GM23248 (cell line): ENCODE measurements at regions not wholly inside any gene's neighbourhood (a gene's known extent, or its start where the extent isn't known, plus 50 kb on each side); places are given as distances from the start of the nearest gene placed in this dataset.

Experiments
- EZH2 ChIP-seq: fragments of 200-600 bp; sonication (generic); IDR thresholded peaks from 2 replicates; pipeline ENCODE4 v1.6.1; 2018; ENCODE audit warnings: antibody characterized with exemption, mild to moderate bottlenecking; ENCODE audit not compliant: insufficient read depth, poor library complexity, severe bottlenecking
- EZH2phosphoT487 ChIP-seq: fragments of 200-600 bp; sonication (generic); IDR thresholded peaks from 2 replicates; pipeline ENCODE4 v1.6.1; 2018; ENCODE audit warnings: antibody characterized with exemption, moderate library complexity, mild to moderate bottlenecking, low read depth; ENCODE audit not compliant: insufficient read depth

DNA sequence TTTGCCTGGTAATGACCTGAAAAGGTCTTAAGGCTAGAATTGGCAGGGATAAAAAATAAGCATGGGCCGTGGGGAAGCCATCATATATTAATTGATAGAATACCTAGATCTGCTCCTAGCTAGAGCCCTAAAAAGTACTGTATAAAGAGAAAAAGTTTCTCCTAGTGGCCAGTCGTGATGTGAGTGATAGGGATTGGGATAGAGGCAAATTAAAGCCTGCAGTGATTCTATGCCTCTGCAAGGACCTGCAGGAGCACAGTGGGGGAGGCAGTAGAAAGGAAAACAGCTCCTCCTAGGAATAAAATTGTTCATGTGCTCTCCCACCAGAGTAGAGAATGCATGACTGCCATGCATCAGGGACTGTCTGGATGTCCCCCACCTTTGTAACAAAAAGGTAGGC lies 56.2 kb upstream of the FTMT start:
- TF ChIP-seq EZH2 (no peak), EZH2phosphoT487 (no peak)
